ENCODE measurements at regions not wholly inside any gene's neighbourhood (a gene's known extent, or its start where the extent isn't known, plus 50 kb on each side); places are given as distances from the start of the nearest gene placed in this dataset.

DNA sequence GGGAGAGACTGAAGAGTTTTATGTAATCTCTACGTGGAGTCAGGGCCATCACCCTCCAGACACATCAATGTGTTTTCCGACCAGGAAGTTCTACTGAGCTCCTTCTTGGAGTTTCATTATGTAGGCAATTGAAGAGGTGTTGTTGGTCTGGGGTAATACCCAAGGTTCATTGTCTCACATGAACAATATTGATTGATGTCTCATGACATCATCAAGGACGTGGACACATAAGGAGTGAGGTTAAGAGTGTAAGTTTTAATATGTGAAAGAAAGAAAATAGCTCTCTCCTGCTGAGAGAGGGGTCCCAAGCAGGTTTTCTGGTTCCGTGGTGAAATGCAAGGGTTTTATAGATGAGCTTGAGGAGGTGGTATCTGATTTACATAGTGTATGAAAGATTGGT, 280.7 kb upstream of the MIR17HG start:
- Histone ChIP-seq H3K27me3 (no peaks in the 10 kb centered on the region), H3K9me3 (no peaks in the 10 kb centered on the region), H3K4me1 (no peaks in the 10 kb centered on the region), H3K36me3 (no peaks in the 10 kb centered on the region), H3K4me3 (no peak overlapping the region), H3K27ac (no peak overlapping the region)
- intact Hi-C loops (cut with DNase I) = no loop called here
- DNase-seq (ENCODE audit: extremely low spot score in 2 of 2) = no peak
- TF ChIP-seq POLR2AphosphoS5 (IDR thresholded peaks at IDR 0.05; ENCODE audit: insufficient read depth in 1 of 2, low read depth in 1 of 2) (no peak), POLR2A (IDR thresholded peaks at IDR 0.05) (no peak)
- TF ChIP-seq, protein P1, sequence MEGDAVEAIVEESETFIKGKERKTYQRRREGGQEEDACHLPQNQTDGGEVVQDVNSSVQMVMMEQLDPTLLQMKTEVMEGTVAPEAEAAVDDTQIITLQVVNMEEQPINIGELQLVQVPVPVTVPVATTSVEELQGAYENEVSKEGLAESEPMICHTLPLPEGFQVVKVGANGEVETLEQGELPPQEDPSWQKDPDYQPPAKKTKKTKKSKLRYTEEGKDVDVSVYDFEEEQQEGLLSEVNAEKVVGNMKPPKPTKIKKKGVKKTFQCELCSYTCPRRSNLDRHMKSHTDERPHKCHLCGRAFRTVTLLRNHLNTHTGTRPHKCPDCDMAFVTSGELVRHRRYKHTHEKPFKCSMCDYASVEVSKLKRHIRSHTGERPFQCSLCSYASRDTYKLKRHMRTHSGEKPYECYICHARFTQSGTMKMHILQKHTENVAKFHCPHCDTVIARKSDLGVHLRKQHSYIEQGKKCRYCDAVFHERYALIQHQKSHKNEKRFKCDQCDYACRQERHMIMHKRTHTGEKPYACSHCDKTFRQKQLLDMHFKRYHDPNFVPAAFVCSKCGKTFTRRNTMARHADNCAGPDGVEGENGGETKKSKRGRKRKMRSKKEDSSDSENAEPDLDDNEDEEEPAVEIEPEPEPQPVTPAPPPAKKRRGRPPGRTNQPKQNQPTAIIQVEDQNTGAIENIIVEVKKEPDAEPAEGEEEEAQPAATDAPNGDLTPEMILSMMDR (IDR thresholded peaks at IDR 0.05) = no peak

DNA sequence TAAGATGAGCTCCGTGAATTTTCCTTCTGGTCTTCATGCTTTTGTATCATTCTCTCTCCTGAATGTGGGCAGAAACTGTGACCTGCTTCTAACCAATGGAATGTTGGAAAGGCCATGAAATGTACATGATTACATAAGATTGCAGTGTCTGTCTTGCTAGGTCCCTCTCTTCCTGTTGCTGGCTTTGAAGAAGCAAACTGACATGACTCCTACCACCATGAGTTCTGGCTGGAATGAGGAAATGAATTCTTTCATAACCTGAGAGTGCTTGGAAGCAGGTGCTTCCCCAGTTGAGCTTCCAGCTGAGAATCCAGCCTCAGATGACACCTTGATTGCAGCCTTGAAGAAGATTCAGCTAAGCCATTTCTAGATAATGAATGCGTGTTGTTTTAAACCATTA, 275.0 kb upstream of the MIR17HG start:
- Histone ChIP-seq H3K27ac (no peak overlapping the region), H3K27me3 (no peaks in the 10 kb centered on the region), H3K9me3 (no peaks in the 10 kb centered on the region), H3K4me3 (no peak overlapping the region), H3K4me1 (no peaks in the 10 kb centered on the region), H3K36me3 (no peaks in the 10 kb centered on the region)
- DNase-seq (ENCODE audit: extremely low spot score in 2 of 2) = no peak
- intact Hi-C loops (cut with DNase I) = no loop called here
- TF ChIP-seq POLR2AphosphoS5 (IDR thresholded peaks at IDR 0.05; ENCODE audit: insufficient read depth in 1 of 2, low read depth in 1 of 2) (no peak), POLR2A (IDR thresholded peaks at IDR 0.05) (no peak)
- TF ChIP-seq, protein P1 (IDR thresholded peaks at IDR 0.05) = no peak

DNA sequence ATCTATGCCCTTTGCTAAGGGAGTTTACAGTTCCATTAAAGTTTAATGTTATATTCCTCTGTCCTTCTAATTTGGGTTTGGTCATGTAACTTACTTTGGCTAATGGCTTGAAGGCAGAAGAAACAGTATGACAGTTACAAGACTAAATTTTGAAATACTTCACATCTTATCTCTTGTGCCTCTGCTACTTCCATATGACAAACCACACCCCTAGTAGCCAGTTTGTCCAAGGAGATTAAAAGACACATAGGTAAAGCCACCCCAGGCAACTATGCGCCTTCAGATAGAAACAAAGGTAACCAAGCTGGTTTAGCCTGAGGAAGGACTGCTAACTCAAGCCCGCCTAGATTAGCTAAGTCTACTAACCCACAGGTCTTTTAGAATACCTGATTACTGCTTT, 273.4 kb upstream of the MIR17HG start:
- Histone ChIP-seq H3K27me3 (no peaks in the 10 kb centered on the region), H3K4me1 (no peaks in the 10 kb centered on the region), H3K27ac (no peak overlapping the region), H3K4me3 (no peak overlapping the region), H3K36me3 (no peaks in the 10 kb centered on the region), H3K9me3 (no peaks in the 10 kb centered on the region)
- intact Hi-C loops (cut with DNase I) = no loop called here
- DNase-seq (ENCODE audit: extremely low spot score in 2 of 2) = no peak
- TF ChIP-seq POLR2AphosphoS5 (IDR thresholded peaks at IDR 0.05; ENCODE audit: insufficient read depth in 1 of 2, low read depth in 1 of 2) = no peak
- no peak for TF ChIP-seq POLR2A (IDR thresholded peaks at IDR 0.05)
- TF ChIP-seq, protein P1 (IDR thresholded peaks at IDR 0.05) = no peak

DNA sequence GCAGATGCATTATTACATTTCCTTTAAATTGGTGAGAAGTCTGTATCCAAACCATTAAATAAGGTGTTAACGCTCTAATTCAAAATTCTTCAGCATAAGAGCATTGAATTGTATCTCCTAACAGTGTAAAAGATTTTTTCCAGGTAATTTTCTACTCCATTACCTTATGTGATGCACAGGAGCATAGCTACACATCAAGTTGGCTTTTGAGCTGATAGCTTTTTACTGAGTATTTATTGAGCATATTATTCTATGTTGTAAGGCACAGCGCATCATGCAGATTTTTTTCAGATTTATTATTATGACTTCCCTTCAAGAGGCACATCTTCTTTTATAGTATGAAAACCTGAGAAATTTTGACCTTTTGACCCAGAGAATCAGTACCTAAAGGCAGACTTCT, 270.7 kb upstream of the MIR17HG start:
- Histone ChIP-seq H3K4me1 (no peaks in the 10 kb centered on the region), H3K36me3 (no peaks in the 10 kb centered on the region), H3K4me3 (no peak overlapping the region), H3K9me3 (no peaks in the 10 kb centered on the region), H3K27me3 (no peaks in the 10 kb centered on the region), H3K27ac (no peak overlapping the region)
- intact Hi-C loops (cut with DNase I) = no loop called here
- TF ChIP-seq POLR2A (IDR thresholded peaks at IDR 0.05) (no peak), POLR2AphosphoS5 (IDR thresholded peaks at IDR 0.05; ENCODE audit: insufficient read depth in 1 of 2, low read depth in 1 of 2) (no peak)
- TF ChIP-seq, protein P1 (IDR thresholded peaks at IDR 0.05) = no peak
- no peak for DNase-seq (ENCODE audit: extremely low spot score in 2 of 2)

DNA sequence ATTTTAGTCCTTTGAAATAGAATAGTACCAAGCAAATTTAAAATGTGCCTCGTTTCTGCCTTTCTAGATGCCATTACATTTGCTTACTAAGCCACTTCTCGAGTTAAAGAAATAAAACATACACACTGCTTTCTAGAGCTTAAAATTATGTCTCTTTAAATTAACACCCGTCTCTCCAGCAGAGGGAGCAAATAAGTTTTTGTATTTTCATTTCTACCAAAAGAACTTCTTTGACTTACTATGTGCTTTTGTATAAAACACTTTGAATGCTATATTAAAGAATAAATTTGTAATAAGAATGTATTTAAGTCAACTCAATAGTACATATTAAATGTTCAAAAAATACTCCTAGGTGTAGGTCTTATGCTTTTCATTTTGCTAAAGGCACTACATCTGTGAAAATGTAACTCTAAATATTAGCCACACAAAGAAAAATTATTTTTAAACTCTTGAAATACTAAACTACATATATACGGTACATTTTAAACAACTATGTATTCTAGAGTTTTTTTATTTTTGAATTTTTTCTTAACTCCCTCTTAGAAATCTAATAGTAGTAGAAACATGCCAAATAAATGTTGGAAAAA, 269.3 kb upstream of the MIR17HG start:
- Histone ChIP-seq H3K27me3 (no peaks in the 10 kb centered on the region), H3K36me3 (no peaks in the 10 kb centered on the region), H3K4me3 (no peak overlapping the region), H3K27ac (no peak overlapping the region), H3K9me3 (no peaks in the 10 kb centered on the region), H3K4me1 (no peaks in the 10 kb centered on the region)
- TF ChIP-seq, protein P1 (IDR thresholded peaks at IDR 0.05) = no peak
- no peak for TF ChIP-seq POLR2AphosphoS5 (IDR thresholded peaks at IDR 0.05; ENCODE audit: insufficient read depth in 1 of 2, low read depth in 1 of 2)
- intact Hi-C loops (cut with DNase I) = no loop called here
- DNase-seq (ENCODE audit: extremely low spot score in 2 of 2) = no peak

Data from vagina (tissue), 2 donors.